HG03196 (cell line): ENCODE measurements at regions not wholly inside any gene's neighbourhood (a gene's known extent, or its start where the extent isn't known, plus 50 kb on each side); places are given as distances from the start of the nearest gene placed in this dataset.

ENCODE experiments used
- ATAC-seq: cut with Tn5 transposase; IDR thresholded peaks from one replicate; pipeline ENCODE4 v1.9.1; 2021; ENCODE audit not compliant: unreplicated experiment

- ATAC-seq, result peak; percentile 66
Observed at GRCh38 chr2:128623776-128624761, 305.4 kb upstream of the HS6ST1 start.

DNA sequence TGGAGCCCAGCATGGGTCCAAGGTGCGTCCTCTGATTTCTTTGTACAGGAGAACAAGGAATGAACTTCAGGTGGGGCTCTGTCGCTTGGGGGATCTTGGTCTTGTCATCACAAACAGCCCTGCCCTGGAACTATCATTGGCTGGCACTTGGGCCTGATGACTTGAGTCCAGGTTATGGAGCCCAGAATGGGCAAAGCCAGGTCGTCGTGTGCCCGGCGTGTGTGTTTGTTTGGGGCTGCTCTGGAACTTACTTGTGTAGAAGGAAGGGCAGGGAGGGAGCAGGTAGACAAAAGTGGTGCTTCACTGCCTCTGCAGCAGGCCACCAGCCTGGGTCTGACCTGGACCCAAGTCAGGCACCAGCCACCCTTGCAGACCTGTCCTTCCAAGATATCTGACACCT, 306.3 kb upstream of the HS6ST1 start:
- no peak for ATAC-seq

- ATAC-seq, result no peak
Observed at GRCh38 chr2:128625421-128625820, 306.8 kb upstream of the HS6ST1 start.

DNA sequence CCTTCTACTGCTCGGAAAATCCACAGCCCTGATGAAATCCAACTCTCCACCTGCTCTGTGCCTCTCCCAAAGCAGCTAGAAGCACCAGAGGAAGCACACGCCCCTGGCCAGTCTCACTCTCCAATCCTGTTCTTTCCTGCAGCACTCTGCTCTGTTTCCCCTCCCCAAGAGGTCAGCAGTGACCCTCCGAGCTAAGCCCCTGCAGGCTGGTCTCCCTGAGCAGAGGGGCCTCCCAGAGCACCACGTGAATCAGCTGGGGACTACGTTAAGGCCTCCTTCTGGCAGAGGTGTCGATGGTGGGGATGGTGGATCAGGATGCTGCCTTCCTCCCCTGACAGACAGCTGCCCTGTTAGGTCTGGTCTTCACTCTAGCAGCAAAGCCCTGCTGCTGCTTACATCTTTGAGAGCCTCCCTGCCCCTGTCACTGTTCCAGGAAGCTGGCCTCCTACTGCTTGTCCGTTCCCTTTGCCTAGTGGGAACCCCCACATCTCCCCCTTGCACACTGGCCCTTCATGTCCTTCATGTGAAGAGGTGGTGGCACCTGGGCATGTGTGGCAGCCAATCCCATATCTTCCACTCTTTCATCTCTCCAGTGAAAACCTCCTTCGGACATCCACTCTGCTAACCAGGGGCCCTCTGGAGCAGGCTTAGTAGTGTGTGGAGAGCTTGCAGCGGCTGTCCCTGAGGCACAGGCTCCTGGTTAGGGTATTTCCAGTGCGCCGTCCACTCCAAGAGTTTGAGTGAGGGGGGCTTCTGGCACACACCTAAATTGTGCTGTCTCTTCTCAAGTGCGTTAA, 307.5 kb upstream of the HS6ST1 start:
- ATAC-seq, result no peak

DNA sequence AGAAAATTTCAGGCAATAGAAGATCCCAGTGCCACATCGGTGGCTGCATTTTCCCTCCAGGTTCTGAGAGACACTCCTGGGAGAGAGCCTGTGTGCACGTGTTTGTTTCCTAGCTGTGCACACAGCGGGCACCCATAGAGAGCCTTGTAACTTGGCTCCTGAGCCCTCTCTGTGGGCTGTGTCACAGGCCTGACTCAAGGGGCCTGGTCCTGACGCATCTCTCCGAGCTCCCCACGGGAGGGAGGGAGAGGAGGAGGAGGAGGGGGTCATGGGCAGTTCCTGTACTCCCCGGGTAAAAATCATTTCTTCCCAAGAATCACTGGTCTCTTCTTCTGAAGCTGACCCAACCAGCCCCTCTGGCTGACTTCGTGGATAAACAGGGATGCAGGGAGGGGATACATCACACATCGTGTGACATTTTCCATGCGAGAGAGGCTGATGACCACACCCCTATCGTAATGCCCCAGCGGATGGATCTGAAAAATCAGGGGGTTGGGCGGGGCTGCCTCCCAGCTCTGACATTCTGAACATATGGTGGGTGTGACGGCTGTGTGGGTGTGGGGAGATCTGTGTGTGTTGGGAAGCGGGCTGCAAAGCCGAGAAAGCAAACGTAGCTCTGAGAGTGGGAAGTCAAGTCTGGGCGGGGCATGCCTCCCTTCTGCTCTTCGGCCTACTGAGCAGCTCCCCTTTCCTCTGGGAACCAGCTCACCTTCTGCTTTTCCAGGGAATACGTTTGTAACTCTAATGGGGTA, 308.3 kb upstream of the HS6ST1 start:
- no peak for ATAC-seq

GRCh38 chr2:128628206-128628605, 309.5 kb upstream of the HS6ST1 start:
- no peak for ATAC-seq

GRCh38 chr2:128628996-128629395, 310.3 kb upstream of the HS6ST1 start:
- ATAC-seq, result no peak

- no peak for ATAC-seq
Observed at GRCh38 chr2:128630974-128631697, 312.5 kb upstream of the HS6ST1 start.

DNA sequence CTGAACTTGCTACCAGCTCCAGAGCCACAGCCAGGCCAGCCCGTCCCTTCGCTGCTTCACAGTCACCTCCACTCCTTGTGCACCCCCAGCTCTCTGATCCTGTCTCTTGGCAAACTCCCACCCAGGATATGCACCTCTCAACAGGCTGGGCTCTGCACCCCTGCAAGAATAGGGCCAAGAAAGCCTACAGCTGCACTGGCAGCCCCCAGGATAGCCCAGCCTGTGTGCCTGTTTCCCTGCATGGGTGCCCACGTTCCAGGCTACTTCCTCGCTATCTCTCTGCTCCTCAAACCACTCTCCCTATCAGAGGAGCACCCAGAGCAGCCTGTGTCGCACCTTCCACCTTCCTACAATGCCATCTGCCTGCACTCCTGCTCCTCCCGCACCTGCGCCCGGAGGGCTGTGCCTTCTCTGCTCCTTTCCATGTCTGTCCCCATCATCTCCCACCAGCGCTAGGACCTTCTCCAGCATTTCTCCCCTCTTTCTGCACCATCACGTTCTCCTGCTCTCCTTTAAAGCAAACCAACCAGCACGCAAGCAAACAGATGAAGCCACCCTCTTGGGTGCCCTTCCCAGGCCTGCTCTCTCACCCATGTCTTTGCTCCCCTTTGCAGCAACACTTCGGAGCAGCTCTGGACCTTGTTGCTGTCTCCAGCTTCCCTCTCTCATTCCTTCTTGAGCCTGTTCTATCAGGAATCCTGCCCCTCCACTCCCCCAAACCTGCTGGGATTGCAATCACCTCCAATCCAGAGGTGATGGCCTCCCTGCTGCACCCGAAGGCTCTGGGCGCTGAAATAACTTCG, 313.2 kb upstream of the HS6ST1 start:
- no peak for ATAC-seq

DNA sequence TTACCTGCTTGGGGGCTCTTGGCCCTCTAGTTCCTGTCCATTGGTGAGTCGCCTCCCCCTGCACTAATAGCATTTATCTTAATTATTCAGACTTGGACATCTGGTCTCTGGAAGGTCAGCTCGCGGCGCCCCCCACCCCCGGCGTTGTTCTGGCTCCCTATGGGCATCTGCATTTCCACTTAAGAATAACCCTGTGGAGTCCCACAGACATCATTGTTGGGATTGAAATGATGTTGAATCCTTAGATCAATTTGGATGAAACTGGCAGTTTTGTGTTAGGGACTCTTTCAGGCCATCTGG, 313.8 kb upstream of the HS6ST1 start:
- no peak for ATAC-seq

DNA sequence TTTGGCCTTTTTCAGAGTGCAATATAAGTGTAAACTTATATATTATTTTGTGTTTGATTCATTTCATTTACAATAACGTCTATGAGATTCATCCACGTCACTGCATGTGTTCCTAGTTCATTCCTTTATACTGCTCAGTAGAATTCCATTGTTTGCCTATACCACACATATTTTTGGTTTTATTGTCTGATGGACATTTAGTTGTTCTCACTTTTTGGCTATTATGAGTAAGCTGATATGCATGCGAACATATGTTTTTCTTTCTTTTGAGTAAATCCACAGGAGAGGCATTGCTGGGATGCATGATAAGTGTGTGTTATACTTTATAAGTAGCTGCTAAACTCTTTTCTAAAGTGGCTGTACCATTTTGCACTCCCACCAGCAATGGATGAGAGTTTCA, 314.8 kb upstream of the HS6ST1 start:
- no peak for ATAC-seq

DNA sequence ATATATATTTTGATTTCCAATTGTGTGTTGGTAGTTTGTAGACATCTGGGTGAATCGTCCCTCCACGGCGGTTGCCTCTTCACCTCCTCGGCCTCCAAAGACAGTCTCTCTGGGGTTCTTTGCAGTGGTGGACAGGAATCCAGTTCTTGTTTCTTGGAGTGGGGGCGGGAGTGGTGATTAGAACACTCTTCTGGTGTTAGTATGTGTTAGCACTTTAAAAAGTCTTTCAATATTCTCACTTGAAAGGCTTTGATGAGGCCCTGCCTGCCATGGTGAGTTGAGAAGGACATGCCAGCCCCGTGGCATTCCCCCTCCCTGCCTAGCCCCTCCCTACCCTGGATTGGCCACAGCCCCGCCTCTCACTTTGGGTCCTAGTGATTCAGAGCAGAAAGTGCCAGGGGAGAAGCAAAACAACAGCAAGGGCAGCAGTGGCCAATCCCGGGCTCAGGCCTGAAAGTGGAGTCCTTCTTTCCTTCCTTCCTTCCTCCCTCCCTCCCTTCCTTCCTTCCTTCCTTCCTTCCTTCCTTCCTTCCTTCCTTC, 316.8 kb upstream of the HS6ST1 start:
- no peak for ATAC-seq

GRCh38 chr2:128636802-128637147, 318.1 kb upstream of the HS6ST1 start:
- ATAC-seq, result no peak

DNA sequence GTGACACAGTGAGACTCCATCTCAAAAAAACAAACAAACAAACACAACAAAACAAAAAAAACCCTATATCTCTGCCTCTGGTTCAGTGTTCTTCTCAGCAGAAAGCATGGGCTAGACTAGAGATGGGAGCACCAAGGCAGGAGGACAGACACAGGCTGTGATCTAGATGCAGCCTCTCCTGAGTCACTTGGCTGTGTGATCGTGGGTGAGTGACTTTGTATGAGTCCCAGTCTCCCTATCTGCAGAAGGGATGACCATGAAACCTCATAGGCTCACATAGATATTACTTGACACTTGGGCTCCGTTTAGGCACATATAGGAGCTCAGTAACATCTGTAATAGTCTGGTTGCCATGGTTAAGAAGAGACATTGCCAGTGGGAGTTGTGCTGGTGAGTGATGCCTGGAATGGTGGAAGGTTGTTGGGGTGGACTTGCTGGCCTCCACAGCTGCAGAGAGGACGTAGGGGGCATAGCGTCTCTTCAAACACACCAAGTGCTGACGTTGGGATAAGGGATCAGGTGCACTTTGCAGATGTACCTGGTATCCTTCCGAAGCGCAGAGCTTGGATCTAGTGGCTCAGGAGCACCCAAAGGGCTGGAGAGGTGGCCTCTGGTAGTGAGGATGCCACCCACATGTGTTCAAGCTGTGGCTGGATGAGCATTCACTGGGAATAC, 318.9 kb upstream of the HS6ST1 start:
- no peak for ATAC-seq

DNA sequence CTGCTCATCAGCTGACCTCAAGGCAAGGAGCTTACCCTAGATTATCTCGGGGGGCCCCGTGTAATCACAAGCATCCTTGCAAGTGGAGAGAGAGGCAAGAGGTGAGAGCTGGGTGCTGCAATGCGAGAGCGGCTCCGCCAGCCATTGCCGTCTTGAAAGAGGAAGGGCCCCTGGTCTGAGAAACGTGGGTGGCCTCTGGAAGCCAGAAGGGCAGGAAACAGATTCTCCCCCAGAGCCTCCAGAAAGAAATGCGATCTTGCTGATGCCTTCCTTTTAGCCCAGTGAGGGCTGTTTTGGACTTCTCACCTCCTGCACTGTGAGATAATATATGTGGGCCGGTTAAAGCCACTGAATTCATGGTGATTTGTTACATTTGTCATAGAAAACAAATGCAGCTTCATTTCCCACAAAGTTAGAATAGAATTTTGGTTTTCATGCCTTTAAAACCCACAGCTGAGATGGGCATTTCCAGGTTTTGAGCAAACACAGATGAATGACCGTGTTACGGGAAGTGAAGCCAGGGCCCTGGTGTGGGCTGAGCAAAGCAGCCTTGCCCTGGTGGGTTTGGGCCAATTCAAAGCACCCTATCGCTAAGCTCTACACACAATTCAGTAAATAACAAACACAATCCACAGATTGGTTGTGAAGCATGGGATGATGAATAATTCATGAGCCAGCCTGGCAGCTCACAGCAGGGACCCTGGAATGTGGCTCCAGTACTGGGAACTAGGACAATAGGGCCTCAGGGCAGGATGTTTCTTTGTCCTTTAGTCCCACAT, 319.9 kb upstream of the HS6ST1 start:
- ATAC-seq, result no peak

- no peak for ATAC-seq
Observed at GRCh38 chr2:128639120-128639477, 320.4 kb upstream of the HS6ST1 start.

DNA sequence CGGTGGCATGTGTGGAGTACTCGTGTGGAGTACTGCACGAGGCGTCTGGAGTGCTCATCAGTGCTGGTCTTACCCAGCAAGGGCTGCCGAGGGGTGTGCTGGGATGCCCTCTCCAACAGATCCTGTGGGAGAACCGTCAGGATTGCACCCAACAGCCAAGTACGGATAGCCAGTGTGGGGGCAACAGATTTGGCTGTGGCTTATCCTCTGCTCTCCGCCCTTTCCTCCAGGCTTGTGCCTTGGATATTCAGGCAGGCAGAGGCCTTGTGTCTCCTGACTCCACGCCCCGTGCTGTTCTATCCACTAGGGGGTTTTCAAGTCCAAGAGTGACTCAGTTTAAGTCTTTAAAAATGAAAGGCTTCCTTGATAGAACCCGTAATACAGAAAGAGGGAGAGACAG, 321.0 kb upstream of the HS6ST1 start:
- ATAC-seq, result no peak

DNA sequence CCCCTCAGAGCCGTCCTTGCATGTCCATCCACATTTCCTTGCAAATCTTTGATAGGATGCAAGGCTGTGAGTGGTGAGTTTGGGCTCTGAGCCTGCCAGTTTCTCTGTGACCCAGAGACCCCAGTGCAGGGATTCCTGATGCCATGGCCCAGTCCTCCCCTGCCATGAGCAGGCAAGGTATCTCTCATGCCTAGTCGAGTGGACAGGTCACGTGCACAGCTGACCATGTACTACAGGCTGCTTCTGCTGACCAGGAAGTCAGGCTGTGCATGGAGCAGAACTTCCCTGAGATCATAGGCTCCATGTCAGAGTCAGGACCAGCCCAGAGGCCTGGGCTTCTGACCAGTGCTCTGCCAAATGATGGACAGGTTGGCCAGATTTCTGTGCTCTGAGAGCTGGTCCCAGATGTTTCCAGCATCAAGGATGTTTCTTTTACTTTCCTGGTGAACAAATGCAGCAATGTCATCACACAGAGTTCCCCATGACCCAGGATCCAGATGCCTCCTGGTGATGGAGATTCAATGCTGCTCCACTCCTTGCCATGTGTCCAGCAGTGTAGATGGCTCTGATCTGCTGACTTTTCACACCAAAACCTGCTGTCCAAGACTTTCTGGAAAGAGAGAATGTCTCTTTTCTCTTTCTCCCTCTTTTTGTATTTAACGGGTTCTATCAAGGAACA, 321.6 kb upstream of the HS6ST1 start:
- no peak for ATAC-seq
